ENCODE measurements at regions not wholly inside any gene's neighbourhood (a gene's known extent, or its start where the extent isn't known, plus 50 kb on each side); places are given as distances from the start of the nearest gene placed in this dataset.

DNA sequence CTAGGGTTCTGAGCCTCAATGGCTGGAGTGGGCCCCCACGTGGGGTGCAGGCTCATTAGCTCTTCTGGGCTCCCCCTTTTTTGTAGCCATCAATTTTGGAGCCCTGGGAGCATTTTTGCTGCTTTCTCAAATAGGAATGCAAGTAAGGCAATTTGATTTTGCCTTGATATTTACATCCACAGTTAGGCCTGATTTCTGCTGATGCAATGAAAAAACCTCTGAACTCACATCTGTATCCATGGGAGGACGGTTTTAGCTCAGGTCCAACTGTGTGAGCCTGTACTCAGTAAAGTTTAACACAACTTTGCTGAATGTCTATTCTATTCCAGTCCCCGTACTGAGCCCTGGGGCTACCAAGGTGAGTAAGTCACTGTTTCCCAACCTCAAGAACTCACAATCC is 425.0 kb downstream of the HAPSTR1 start:
- POLR2A ChIA-PET: no interaction called here
- CTCF ChIA-PET: no interaction called here
- Histone ChIP-seq H3K9me3 (ENCODE audit: control insufficient read depth, insufficient read depth, low read depth, low read length) (no peaks in the 10 kb centered on the region), H3K36me3 (ENCODE audit: control insufficient read depth in 2 of 2, insufficient read depth in 1 of 2, low read length in 2 of 2) (no peaks in the 10 kb centered on the region), H3K4me1 (ENCODE audit: control insufficient read depth, insufficient read depth, low read length) (no peaks in the 10 kb centered on the region), H3K4me3 (ENCODE audit: low read depth, low read length) (no peak overlapping the region), H3K27ac (ENCODE audit: extremely low read depth, low read depth, low read length) (no peak overlapping the region)
- TF ChIP-seq ZNF24 (tag by site-specific recombination; IDR thresholded peaks at IDR 0.05): no peak
- no peak for TF ChIP-seq KLF1 (tag by site-specific recombination; IDR thresholded peaks at IDR 0.05)
- no peak for TF ChIP-seq ZNF16 (tag by site-specific recombination; IDR thresholded peaks at IDR 0.05; ENCODE audit: low read depth)
- no peak for TF ChIP-seq ZNF350 (tag by site-specific recombination; IDR thresholded peaks at IDR 0.05)
- TF ChIP-seq, protein P1, sequence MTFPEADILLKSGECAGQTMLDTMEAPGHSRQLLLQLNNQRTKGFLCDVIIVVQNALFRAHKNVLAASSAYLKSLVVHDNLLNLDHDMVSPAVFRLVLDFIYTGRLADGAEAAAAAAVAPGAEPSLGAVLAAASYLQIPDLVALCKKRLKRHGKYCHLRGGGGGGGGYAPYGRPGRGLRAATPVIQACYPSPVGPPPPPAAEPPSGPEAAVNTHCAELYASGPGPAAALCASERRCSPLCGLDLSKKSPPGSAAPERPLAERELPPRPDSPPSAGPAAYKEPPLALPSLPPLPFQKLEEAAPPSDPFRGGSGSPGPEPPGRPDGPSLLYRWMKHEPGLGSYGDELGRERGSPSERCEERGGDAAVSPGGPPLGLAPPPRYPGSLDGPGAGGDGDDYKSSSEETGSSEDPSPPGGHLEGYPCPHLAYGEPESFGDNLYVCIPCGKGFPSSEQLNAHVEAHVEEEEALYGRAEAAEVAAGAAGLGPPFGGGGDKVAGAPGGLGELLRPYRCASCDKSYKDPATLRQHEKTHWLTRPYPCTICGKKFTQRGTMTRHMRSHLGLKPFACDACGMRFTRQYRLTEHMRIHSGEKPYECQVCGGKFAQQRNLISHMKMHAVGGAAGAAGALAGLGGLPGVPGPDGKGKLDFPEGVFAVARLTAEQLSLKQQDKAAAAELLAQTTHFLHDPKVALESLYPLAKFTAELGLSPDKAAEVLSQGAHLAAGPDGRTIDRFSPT (tag by site-specific recombination; IDR thresholded peaks at IDR 0.05): no peak
- TF ChIP-seq, protein P2, sequence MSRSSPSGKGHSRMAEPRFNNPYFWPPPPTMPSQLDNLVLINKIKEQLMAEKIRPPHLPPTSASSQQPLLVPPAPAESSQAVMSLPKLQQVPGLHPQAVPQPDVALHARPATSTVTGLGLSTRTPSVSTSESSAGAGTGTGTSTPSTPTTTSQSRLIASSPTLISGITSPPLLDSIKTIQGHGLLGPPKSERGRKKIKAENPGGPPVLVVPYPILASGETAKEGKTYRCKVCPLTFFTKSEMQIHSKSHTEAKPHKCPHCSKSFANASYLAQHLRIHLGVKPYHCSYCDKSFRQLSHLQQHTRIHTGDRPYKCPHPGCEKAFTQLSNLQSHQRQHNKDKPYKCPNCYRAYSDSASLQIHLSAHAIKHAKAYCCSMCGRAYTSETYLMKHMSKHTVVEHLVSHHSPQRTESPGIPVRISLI (tag by site-specific recombination; IDR thresholded peaks at IDR 0.05): no peak
- TF ChIP-seq, protein P3, sequence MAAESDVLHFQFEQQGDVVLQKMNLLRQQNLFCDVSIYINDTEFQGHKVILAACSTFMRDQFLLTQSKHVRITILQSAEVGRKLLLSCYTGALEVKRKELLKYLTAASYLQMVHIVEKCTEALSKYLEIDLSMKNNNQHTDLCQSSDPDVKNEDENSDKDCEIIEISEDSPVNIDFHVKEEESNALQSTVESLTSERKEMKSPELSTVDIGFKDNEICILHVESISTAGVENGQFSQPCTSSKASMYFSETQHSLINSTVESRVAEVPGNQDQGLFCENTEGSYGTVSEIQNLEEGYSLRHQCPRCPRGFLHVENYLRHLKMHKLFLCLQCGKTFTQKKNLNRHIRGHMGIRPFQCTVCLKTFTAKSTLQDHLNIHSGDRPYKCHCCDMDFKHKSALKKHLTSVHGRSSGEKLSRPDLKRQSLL (tag by site-specific recombination; IDR thresholded peaks at IDR 0.05): no peak

- TF ChIP-seq SP7 (tag by site-specific recombination; IDR thresholded peaks at IDR 0.05) (no peak), ZNF37A (tag by site-specific recombination; IDR thresholded peaks at IDR 0.05) (no peak), WT1 (tag by site-specific recombination; IDR thresholded peaks at IDR 0.05) (no peak)
- H3K27ac ChIP-seq (ENCODE audit: extremely low read depth, low read depth, low read length): no peak overlapping the region
- no peak overlapping the region for H3K4me3 ChIP-seq (ENCODE audit: low read depth, low read length)
- no peaks in the 10 kb centered on the region for H3K9me3 ChIP-seq (ENCODE audit: control insufficient read depth, insufficient read depth, low read depth, low read length)
- H3K4me1 ChIP-seq (ENCODE audit: control insufficient read depth, insufficient read depth, low read length): no peaks in the 10 kb centered on the region
- H3K36me3 ChIP-seq (ENCODE audit: control insufficient read depth in 2 of 2, insufficient read depth in 1 of 2, low read length in 2 of 2): no peaks in the 10 kb centered on the region
- CTCF ChIA-PET: no interaction called here
- POLR2A ChIA-PET: no interaction called here
These were observed 426.6 kb downstream of the HAPSTR1 start for GRCh38 chr16:9518051-9518450.

DNA sequence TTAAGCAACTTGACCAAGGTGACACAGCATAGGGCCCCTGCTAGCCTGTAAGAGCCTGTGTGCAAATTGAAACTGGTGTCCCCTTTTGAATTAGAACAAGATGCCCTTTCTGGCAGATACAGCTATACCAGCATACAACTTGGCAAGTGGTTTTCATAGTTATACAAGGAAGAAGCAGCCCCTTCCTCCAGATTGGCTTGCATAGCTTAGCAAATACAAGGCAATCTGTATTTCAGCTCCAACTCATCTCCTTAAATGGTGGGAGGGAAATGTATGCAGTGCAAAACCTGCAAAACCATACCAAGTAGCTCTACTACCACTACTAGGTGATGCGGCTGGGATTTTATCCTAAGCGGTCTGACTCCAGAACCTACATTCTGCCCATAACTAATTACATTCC is 427.1 kb downstream of the HAPSTR1 start:
- Histone ChIP-seq H3K4me3 (ENCODE audit: low read depth, low read length) (no peak overlapping the region), H3K4me1 (ENCODE audit: control insufficient read depth, insufficient read depth, low read length) (no peaks in the 10 kb centered on the region), H3K9me3 (ENCODE audit: control insufficient read depth, insufficient read depth, low read depth, low read length) (no peaks in the 10 kb centered on the region), H3K36me3 (ENCODE audit: control insufficient read depth in 2 of 2, insufficient read depth in 1 of 2, low read length in 2 of 2) (no peaks in the 10 kb centered on the region), H3K27ac (ENCODE audit: extremely low read depth, low read depth, low read length) (no peak overlapping the region)
- CTCF ChIA-PET: interaction anchor here (0.5 kb wide), 1 partner anchor 1330 kb away, joined by 4 read pairs; no protein-coding TSS in a partner anchor
- POLR2A ChIA-PET: no interaction called here
- no peak for TF ChIP-seq ZBTB20 (tag by site-specific recombination; IDR thresholded peaks at IDR 0.05)
- TF ChIP-seq ZSCAN4 (tag by site-specific recombination; IDR thresholded peaks at IDR 0.05): no peak
- TF ChIP-seq ZSCAN23 (tag by site-specific recombination; IDR thresholded peaks at IDR 0.05): no peak
- TF ChIP-seq ZNF585B (tag by site-specific recombination; IDR thresholded peaks at IDR 0.05): no peak
- no peak for TF ChIP-seq ZBTB21 (tag by site-specific recombination; IDR thresholded peaks at IDR 0.05)
- TF ChIP-seq, protein P4, sequence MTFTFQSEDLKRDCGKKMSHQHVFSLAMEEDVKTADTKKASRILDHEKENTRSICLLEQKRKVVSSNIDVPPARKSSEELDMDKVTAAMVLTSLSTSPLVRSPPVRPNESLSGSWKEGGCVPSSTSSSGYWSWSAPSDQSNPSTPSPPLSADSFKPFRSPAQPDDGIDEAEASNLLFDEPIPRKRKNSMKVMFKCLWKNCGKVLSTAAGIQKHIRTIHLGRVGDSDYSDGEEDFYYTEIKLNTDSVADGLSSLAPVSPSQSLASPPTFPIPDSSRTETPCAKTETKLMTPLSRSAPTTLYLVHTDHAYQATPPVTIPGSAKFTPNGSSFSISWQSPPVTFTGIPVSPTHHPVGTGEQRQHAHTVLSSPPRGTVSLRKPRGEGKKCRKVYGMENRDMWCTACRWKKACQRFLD (tag by site-specific recombination; IDR thresholded peaks at IDR 0.05): no peak
- TF ChIP-seq ZNF560 (tag by site-specific recombination; IDR thresholded peaks at IDR 0.05; ENCODE audit: borderline replicate concordance): no peak
- TF ChIP-seq ZBTB17 (tag by site-specific recombination; IDR thresholded peaks at IDR 0.05): no peak
- TF ChIP-seq ZBTB48 (tag by site-specific recombination; IDR thresholded peaks at IDR 0.05): no peak
- TF ChIP-seq ZNF707 (tag by site-specific recombination; IDR thresholded peaks at IDR 0.05): no peak
- TF ChIP-seq ZNF664 (tag by site-specific recombination; IDR thresholded peaks at IDR 0.05): no peak
- no peak for TF ChIP-seq ZNF394 (tag by site-specific recombination; IDR thresholded peaks at IDR 0.05; ENCODE audit: borderline replicate concordance)
- no peak for TF ChIP-seq ZNF211 (tag by site-specific recombination; IDR thresholded peaks at IDR 0.05; ENCODE audit: low read depth)
- no peak for TF ChIP-seq ZNF549 (tag by site-specific recombination; IDR thresholded peaks at IDR 0.05)
- no peak for TF ChIP-seq PBX3 (CRISPR knock-in tag; IDR thresholded peaks at IDR 0.05)
